ENCODE measurements at regions not wholly inside any gene's neighbourhood (a gene's known extent, or its start where the extent isn't known, plus 50 kb on each side); places are given as distances from the start of the nearest gene placed in this dataset.
"Not testable (repeated sequence)": the region's sequence is repeated elsewhere in the genome, so short reads cannot be mapped to it uniquely, and the experiment has no call there.

GRCh38 chr16:63415014-63415413, 1378.8 kb upstream of the CDH8 start:
- no peak for DNase-seq

- no peak for DNase-seq
Measured at GRCh38 chr16:63410594-63410993, 1374.4 kb upstream of the CDH8 start.

GRCh38 chr16:63403792-63404191, 1367.6 kb upstream of the CDH8 start:
- DNase-seq, result no peak

GRCh38 chr16:63388277-63388676, 1352.0 kb upstream of the CDH8 start:
- DNase-seq, result not testable (repeated sequence)

- DNase-seq, result peak; percentile 62
Measured at GRCh38 chr16:63385714-63386432, 1349.6 kb upstream of the CDH8 start.

GRCh38 chr16:63373744-63374143, 1337.5 kb upstream of the CDH8 start:
- no peak for DNase-seq

- DNase-seq, result no peak
Measured at GRCh38 chr16:63372815-63373214, 1336.6 kb upstream of the CDH8 start.

GRCh38 chr16:63372283-63372682, 1336.0 kb upstream of the CDH8 start:
- DNase-seq, result no peak

- no peak for DNase-seq
Measured at GRCh38 chr16:63365649-63366304, 1329.5 kb upstream of the CDH8 start.

- no peak for DNase-seq
Measured at GRCh38 chr16:63363738-63364137, 1327.5 kb upstream of the CDH8 start.

- DNase-seq, result peak; percentile 55
Measured at GRCh38 chr16:63361032-63361624, 1324.9 kb upstream of the CDH8 start.

- no peak for DNase-seq
Measured at GRCh38 chr16:63349961-63350360, 1313.7 kb upstream of the CDH8 start.

- no peak for DNase-seq
Measured at GRCh38 chr16:63346000-63346399, 1309.8 kb upstream of the CDH8 start.

GRCh38 chr16:63337264-63337663, 1301.0 kb upstream of the CDH8 start:
- no peak for DNase-seq

- no peak for DNase-seq
Measured at GRCh38 chr16:63331111-63331510, 1294.9 kb upstream of the CDH8 start.

- DNase-seq, result no peak
Measured at GRCh38 chr16:63326736-63327339, 1290.6 kb upstream of the CDH8 start.

GRCh38 chr16:63323722-63324705, 1287.8 kb upstream of the CDH8 start:
- no peak for DNase-seq

- no peak for DNase-seq
Measured at GRCh38 chr16:63323055-63323454, 1286.8 kb upstream of the CDH8 start.

GRCh38 chr16:63315229-63315628, 1279.0 kb upstream of the CDH8 start:
- no peak for DNase-seq

- no peak for DNase-seq
Measured at GRCh38 chr16:63312346-63312745, 1276.1 kb upstream of the CDH8 start.

GRCh38 chr16:63311313-63311712, 1275.1 kb upstream of the CDH8 start:
- no peak for DNase-seq

GRCh38 chr16:63302811-63303210, 1266.6 kb upstream of the CDH8 start:
- DNase-seq, result no peak

GRCh38 chr16:63301349-63301748, 1265.1 kb upstream of the CDH8 start:
- DNase-seq, result no peak
